ENCODE measurements at regions not wholly inside any gene's neighbourhood (a gene's known extent, or its start where the extent isn't known, plus 50 kb on each side); places are given as distances from the start of the nearest gene placed in this dataset.

DNA sequence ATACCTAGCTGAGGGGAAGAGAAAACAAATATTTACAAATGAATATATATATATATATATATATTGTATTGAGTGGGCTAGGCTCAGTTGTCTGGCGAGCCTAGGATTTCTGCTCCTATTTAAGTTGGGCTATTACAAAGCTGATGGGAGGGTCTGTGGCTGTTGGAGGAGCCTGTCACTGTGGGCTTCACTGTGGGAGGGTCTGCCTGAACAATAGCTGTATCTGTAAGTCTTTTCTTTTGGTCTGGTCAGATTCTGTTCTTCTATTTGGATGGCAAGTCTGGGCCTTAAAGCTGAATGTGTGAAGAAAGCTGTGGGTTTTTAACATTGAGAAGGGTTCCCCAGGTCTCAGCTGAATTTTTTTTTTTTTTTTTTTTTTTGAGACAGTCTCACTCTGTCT, 220.6 kb upstream of the LYZL1 start:
- DNase-seq (no peak), ATAC-seq (no peak)
- H3K36me3 ChIP-seq (ENCODE audit: control insufficient read depth, insufficient read depth, low read length) = no peaks in the 10 kb centered on the region

GRCh38 chr10:29068966-29069365, 219.9 kb upstream of the LYZL1 start:
- Histone ChIP-seq H3K4me3 (ENCODE audit: low read length) (no peak overlapping the region), H3K27me3 (ENCODE audit: control insufficient read depth, insufficient read depth, low read length) (peaks cover 4% of the 10 kb centered on the region), H3K36me3 (ENCODE audit: control insufficient read depth, insufficient read depth, low read length) (no peaks in the 10 kb centered on the region), H3K27ac (ENCODE audit: low read length) (no peak overlapping the region), H3K9me3 (ENCODE audit: control insufficient read depth, insufficient read depth, low read length) (no peaks in the 10 kb centered on the region), H3K4me1 (ENCODE audit: control insufficient read depth, insufficient read depth, low read length) (no peaks in the 10 kb centered on the region)
- ATAC-seq = no peak
- no peak overlapping the region for H3K4me3 Mint-ChIP-seq
- H3K9me3 Mint-ChIP-seq = no peaks in the 10 kb centered on the region
- peaks cover 5 to 9% of the 10 kb centered on the region in 2 donors for H3K27me3 Mint-ChIP-seq (ENCODE audit: low read depth in 2 of 2)
- 82% methylated on average over 4 of the region's 6 CpGs for WGBS (ENCODE audit: insufficient coverage)
- H3K4me1 Mint-ChIP-seq = no peaks in the 10 kb centered on the region
- TF ChIP-seq, protein P1, sequence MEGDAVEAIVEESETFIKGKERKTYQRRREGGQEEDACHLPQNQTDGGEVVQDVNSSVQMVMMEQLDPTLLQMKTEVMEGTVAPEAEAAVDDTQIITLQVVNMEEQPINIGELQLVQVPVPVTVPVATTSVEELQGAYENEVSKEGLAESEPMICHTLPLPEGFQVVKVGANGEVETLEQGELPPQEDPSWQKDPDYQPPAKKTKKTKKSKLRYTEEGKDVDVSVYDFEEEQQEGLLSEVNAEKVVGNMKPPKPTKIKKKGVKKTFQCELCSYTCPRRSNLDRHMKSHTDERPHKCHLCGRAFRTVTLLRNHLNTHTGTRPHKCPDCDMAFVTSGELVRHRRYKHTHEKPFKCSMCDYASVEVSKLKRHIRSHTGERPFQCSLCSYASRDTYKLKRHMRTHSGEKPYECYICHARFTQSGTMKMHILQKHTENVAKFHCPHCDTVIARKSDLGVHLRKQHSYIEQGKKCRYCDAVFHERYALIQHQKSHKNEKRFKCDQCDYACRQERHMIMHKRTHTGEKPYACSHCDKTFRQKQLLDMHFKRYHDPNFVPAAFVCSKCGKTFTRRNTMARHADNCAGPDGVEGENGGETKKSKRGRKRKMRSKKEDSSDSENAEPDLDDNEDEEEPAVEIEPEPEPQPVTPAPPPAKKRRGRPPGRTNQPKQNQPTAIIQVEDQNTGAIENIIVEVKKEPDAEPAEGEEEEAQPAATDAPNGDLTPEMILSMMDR (IDR thresholded peaks at IDR 0.05) = no peak
- DNase-seq = no peak
- H3K36me3 Mint-ChIP-seq = no peaks in the 10 kb centered on the region
- intact Hi-C loops (cut with micrococcal nuclease) = no loop called here
- H3K27ac Mint-ChIP-seq = no peak overlapping the region

More for the DNA sequence above, 220.6 kb upstream of the LYZL1 start:
- H3K27ac Mint-ChIP-seq = no peak overlapping the region
- peaks cover 3 to 9% of the 10 kb centered on the region in 2 donors for H3K27me3 Mint-ChIP-seq (ENCODE audit: low read depth in 2 of 2)
- no peaks in the 10 kb centered on the region for H3K36me3 Mint-ChIP-seq
- H3K4me3 ChIP-seq (ENCODE audit: low read length) = no peak overlapping the region
- H3K9me3 Mint-ChIP-seq = no peaks in the 10 kb centered on the region
- H3K9me3 ChIP-seq (ENCODE audit: control insufficient read depth, insufficient read depth, low read length) = no peaks in the 10 kb centered on the region
- no peak overlapping the region for H3K4me3 Mint-ChIP-seq
- peaks cover 4% of the 10 kb centered on the region for H3K27me3 ChIP-seq (ENCODE audit: control insufficient read depth, insufficient read depth, low read length)
- H3K4me1 Mint-ChIP-seq = no peaks in the 10 kb centered on the region
- WGBS (ENCODE audit: insufficient coverage) = 88% methylated on average over 1 of the region's 1 CpG
- intact Hi-C loops (cut with micrococcal nuclease) = no loop called here
- no peaks in the 10 kb centered on the region for H3K4me1 ChIP-seq (ENCODE audit: control insufficient read depth, insufficient read depth, low read length)
- H3K27ac ChIP-seq (ENCODE audit: low read length) = no peak overlapping the region
- TF ChIP-seq, protein P1 (IDR thresholded peaks at IDR 0.05) = no peak

DNA sequence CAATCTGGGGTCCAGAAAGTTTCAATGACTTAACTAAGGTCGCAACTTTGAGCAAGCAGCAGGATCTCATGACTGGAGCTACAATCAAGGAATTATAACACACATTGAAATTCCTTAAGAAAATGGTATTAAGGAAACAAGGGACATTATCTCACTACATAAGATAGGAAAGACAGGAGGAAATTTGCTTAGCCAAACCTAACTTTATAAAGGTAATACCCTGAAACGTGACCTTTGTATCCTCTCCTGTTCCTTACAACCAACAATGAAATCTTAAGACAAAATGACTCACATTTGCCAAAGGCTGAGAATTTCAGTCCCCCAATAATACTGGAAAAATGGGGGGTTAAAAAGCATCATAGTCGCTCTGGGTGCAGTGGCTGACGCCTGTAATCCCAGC, 218.9 kb upstream of the LYZL1 start:
- no peaks in the 10 kb centered on the region for H3K36me3 Mint-ChIP-seq
- no peaks in the 10 kb centered on the region for H3K9me3 Mint-ChIP-seq
- Histone ChIP-seq H3K4me3 (ENCODE audit: low read length) (no peak overlapping the region), H3K4me1 (ENCODE audit: control insufficient read depth, insufficient read depth, low read length) (no peaks in the 10 kb centered on the region), H3K27me3 (ENCODE audit: control insufficient read depth, insufficient read depth, low read length) (peaks cover 4% of the 10 kb centered on the region), H3K36me3 (ENCODE audit: control insufficient read depth, insufficient read depth, low read length) (no peaks in the 10 kb centered on the region), H3K27ac (ENCODE audit: low read length) (no peak overlapping the region), H3K9me3 (ENCODE audit: control insufficient read depth, insufficient read depth, low read length) (no peaks in the 10 kb centered on the region)
- H3K27ac Mint-ChIP-seq = no peak overlapping the region
- peaks cover 5 to 9% of the 10 kb centered on the region in 2 donors for H3K27me3 Mint-ChIP-seq (ENCODE audit: low read depth in 2 of 2)
- 94% methylated on average over 4 of the region's 4 CpGs for whole genome bisulfite sequencing (ENCODE audit: insufficient coverage)
- H3K4me1 Mint-ChIP-seq = no peaks in the 10 kb centered on the region
- TF ChIP-seq, protein P1 (IDR thresholded peaks at IDR 0.05) = no peak
- intact Hi-C loops (cut with micrococcal nuclease) = no loop called here
- ATAC-seq = no peak
- H3K4me3 Mint-ChIP-seq = no peak overlapping the region
- DNase-seq = no peak

DNA sequence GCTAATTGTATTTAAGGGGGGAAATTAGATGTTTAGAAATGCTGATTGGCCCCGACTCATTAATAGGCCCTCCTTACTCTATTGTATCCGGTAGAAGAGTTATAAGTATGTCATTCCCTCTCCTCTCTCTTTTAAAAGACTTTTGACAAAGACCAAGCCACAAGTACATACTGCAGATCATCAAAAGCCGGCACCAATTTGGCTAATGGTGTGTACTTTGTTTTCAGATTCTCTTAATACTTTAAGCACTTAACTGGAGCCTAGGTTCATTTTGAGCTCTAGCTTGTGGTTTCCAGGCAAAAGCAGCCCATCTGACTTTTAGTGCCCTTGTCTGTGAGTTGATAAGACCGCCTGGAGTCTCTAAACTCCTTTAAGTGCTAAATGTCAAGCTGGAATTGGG, 210.0 kb upstream of the LYZL1 start:
- 70% methylated on average over 2 of the region's 4 CpGs for WGBS (ENCODE audit: insufficient coverage)
- no peaks in the 10 kb centered on the region for H3K36me3 Mint-ChIP-seq
- TF ChIP-seq, protein P1 (IDR thresholded peaks at IDR 0.05) = no peak
- H3K27me3 Mint-ChIP-seq (ENCODE audit: low read depth in 2 of 2) = peaks cover 0 to 3% of the 10 kb centered on the region in 2 donors
- Histone ChIP-seq H3K4me1 (ENCODE audit: control insufficient read depth, insufficient read depth, low read length) (no peaks in the 10 kb centered on the region), H3K36me3 (ENCODE audit: control insufficient read depth, insufficient read depth, low read length) (no peaks in the 10 kb centered on the region), H3K4me3 (ENCODE audit: low read length) (no peak overlapping the region), H3K9me3 (ENCODE audit: control insufficient read depth, insufficient read depth, low read length) (no peaks in the 10 kb centered on the region), H3K27ac (ENCODE audit: low read length) (no peak overlapping the region), H3K27me3 (ENCODE audit: control insufficient read depth, insufficient read depth, low read length) (no peaks in the 10 kb centered on the region)
- no peak for ATAC-seq
- H3K27ac Mint-ChIP-seq = no peak overlapping the region
- no peaks in the 10 kb centered on the region for H3K9me3 Mint-ChIP-seq
- no peaks in the 10 kb centered on the region for H3K4me1 Mint-ChIP-seq
- no peak overlapping the region for H3K4me3 Mint-ChIP-seq
- no peak for DNase-seq
- intact Hi-C loops (cut with micrococcal nuclease) = no loop called here

All from natural killer cell (primary cell).